Endothelial cell of umbilical vein (primary cell): ENCODE measurements at regions not wholly inside any gene's neighbourhood (a gene's known extent, or its start where the extent isn't known, plus 50 kb on each side); places are given as distances from the start of the nearest gene placed in this dataset.

Source experiments
- BruUV-seq: library from RNA; stranded (reverse); fragments of 400-500 nt; replicated peaks from 2 replicates; lab custom pipeline; 2021; lab: Mats Ljungman, UMichigan
- CTCF ChIA-PET: fragments of 300-600, 350-600 bp; sonication (Branson Sonifier 250); formaldehyde crosslinking; loops from one replicate; lab custom pipeline; 2021; ENCODE audit warnings: antibody characterized with exemption, inconsistent platforms; lab: Charles Lee
- POLR2A ChIA-PET: fragments of 300-600, 350-600 bp; sonication (Branson Sonifier 250); formaldehyde crosslinking; loops from one replicate; lab custom pipeline; 2021; ENCODE audit warnings: antibody characterized with exemption, inconsistent platforms; lab: Charles Lee
- DNase-seq: peaks from one replicate; pipeline ENCODE4 v3.0.0-alpha.2; 2011; ENCODE audit warnings: low read depth, low spot score
- FAIRE-seq: peaks from 2 replicates; lab custom pipeline; 2011; peaks lifted over from hg19 to GRCh38; lab: Jason Lieb, UNC
- H2AFZ ChIP-seq: 2 replicates; pipeline ENCODE4 v1.6.0; 2012; ENCODE audit warnings: low read depth, low read length, control low read depth, inconsistent platforms
- H3K27ac ChIP-seq: 2 replicates; pipeline ENCODE4 v1.5.1; 2011; ENCODE audit warnings: low read depth, mild to moderate bottlenecking, control low read depth, low read length, moderate library complexity; ENCODE audit not compliant: insufficient read depth
- H3K27me3 ChIP-seq, 2 experiments: 2 replicates each; pipeline versions ENCODE4 v1.6.0 to v1.6.1; 2011; ENCODE audit warnings: low read length in 2 of 2, mixed read lengths in 1 of 2; ENCODE audit not compliant: control insufficient read depth in 2 of 2, insufficient read depth in 2 of 2
- H3K36me3 ChIP-seq, 2 experiments: 2 replicates in 1 of 2; 3 replicates in 1 of 2; pipeline ENCODE4 v1.5.1; 2011; ENCODE audit warnings: low read length in 2 of 2, mild to moderate bottlenecking in 1 of 2, moderate library complexity in 1 of 2; ENCODE audit not compliant: control insufficient read depth in 2 of 2, insufficient read depth in 2 of 2; ENCODE audit errors: extremely low read depth in 1 of 2
- H3K4me1 ChIP-seq: 3 replicates; pipeline ENCODE4 v1.5.1; 2011; ENCODE audit warnings: mild to moderate bottlenecking, low read length; ENCODE audit not compliant: control insufficient read depth, insufficient read depth; ENCODE audit errors: extremely low read depth
- H3K4me2 ChIP-seq: 2 replicates; pipeline ENCODE4 v1.6.1; 2011; ENCODE audit warnings: low read length, control low read depth, mixed read lengths; ENCODE audit not compliant: insufficient read depth
- H3K4me3 ChIP-seq, 3 experiments: fragments of 200-600 bp in 1 of 3; sonication (generic), shearing (Covaris generic) in 1 of 3; replicated peaks in 1 of 3; 2 replicates each; pipeline ENCODE4 v1.5.1; 2011 to 2016; ENCODE audit warnings: control low read depth in 3 of 3, low read length in 3 of 3, mild to moderate bottlenecking in 2 of 3, inconsistent platforms in 1 of 3, low read depth in 1 of 3, moderate library complexity in 1 of 3; ENCODE audit not compliant: insufficient read depth in 1 of 3
- H3K79me2 ChIP-seq: 2 replicates; pipeline ENCODE4 v1.6.0; 2012; ENCODE audit warnings: low read length, inconsistent platforms; ENCODE audit not compliant: control insufficient read depth, insufficient read depth
- H3K9ac ChIP-seq: replicated peaks from 2 replicates; pipeline ENCODE3; 2011; ENCODE audit warnings: low read length, control low read depth; ENCODE audit not compliant: insufficient read depth; ENCODE audit errors: extremely low read depth
- H3K9me1 ChIP-seq: replicated peaks from 3 replicates; pipeline ENCODE4 v1.6.0; 2011; ENCODE audit warnings: mild to moderate bottlenecking, low read length; ENCODE audit not compliant: control insufficient read depth, insufficient read depth; ENCODE audit errors: extremely low read depth
- H3K9me3 ChIP-seq: replicated peaks from 2 replicates; pipeline ENCODE4 v1.5.1; 2012; ENCODE audit warnings: low read length, inconsistent platforms; ENCODE audit not compliant: control insufficient read depth, insufficient read depth
- H4K20me1 ChIP-seq: replicated peaks from 2 replicates; pipeline ENCODE3; 2011; ENCODE audit warnings: mild to moderate bottlenecking, low read length; ENCODE audit not compliant: control insufficient read depth, insufficient read depth; ENCODE audit errors: extremely low read depth
- CTCF ChIP-seq, 2 donors: IDR thresholded peaks; 1 replicate in 1 of 2; 2 replicates in 1 of 2; pipeline ENCODE4 v1.5.1; 2011; ENCODE audit warnings: low read length in 2 of 2, mild to moderate bottlenecking in 2 of 2, moderate library complexity in 2 of 2, control low read depth in 1 of 2, inconsistent platforms in 1 of 2, low read depth in 1 of 2; ENCODE audit not compliant: insufficient read depth in 1 of 2; ENCODE audit errors: extremely low read depth in 1 of 2
- EZH2 ChIP-seq: IDR thresholded peaks from 2 replicates; pipeline ENCODE4 v1.6.1; 2012; ENCODE audit warnings: borderline replicate concordance, low read depth, mild to moderate bottlenecking, moderate library complexity, low read length, inconsistent platforms; ENCODE audit not compliant: severe bottlenecking
- FOS ChIP-seq: IDR thresholded peaks from 2 replicates; pipeline ENCODE4 v1.6.1; 2011; ENCODE audit warnings: mild to moderate bottlenecking, low read length, moderate library complexity, borderline replicate concordance; ENCODE audit not compliant: insufficient read depth
- GATA2 ChIP-seq: IDR thresholded peaks from 2 replicates; pipeline ENCODE4 v1.7.0; 2011; ENCODE audit warnings: low read depth, mild to moderate bottlenecking, moderate library complexity, mixed read lengths, low read length; ENCODE audit not compliant: insufficient read length, insufficient read depth
- JUN ChIP-seq: IDR thresholded peaks from 2 replicates; pipeline ENCODE4 v1.6.1; 2011; ENCODE audit warnings: borderline replicate concordance, low read depth; ENCODE audit not compliant: insufficient read length, insufficient read depth
- MAX ChIP-seq: IDR thresholded peaks from 2 replicates; pipeline ENCODE4 v1.6.1; 2011; ENCODE audit not compliant: insufficient read depth, insufficient read length
- MYC ChIP-seq: IDR thresholded peaks from one replicate; pipeline ENCODE4 v1.6.1; 2011; ENCODE audit warnings: mild to moderate bottlenecking, low read depth, low read length
- POLR2A ChIP-seq: IDR thresholded peaks from 2 replicates; pipeline ENCODE4 v1.6.1; 2012; ENCODE audit warnings: low read depth, mild to moderate bottlenecking, control low read depth, low read length
- POLR2AphosphoS5 ChIP-seq: IDR thresholded peaks from 2 replicates; pipeline ENCODE4 v1.6.1; 2012; ENCODE audit warnings: low read depth, mild to moderate bottlenecking, control low read depth, low read length, moderate library complexity; ENCODE audit not compliant: insufficient read depth
- dilution Hi-C: fragments of 300-500 bp; cut with MboI; formaldehyde crosslinking; loops from one replicate; pipeline ENCODE4 v1.15.0; 2019; ENCODE audit warnings: low sequenced_read_pairs; ENCODE audit not compliant: extremely low pct_ligation_motif_present
- intact Hi-C: fragments of 100-400 bp; cut with micrococcal nuclease; formaldehyde crosslinking; loops from one replicate; pipeline ENCODE4 v1.10.0; 2022

GRCh38 chrX:38982370-38982769 is 181.1 kb downstream of the MID1IP1 start:
- no TSS peak for BruUV-seq
- Histone ChIP-seq H3K4me2 (no peak overlapping the region), H3K9me3 (no peaks in the 10 kb centered on the region), H3K4me3 (no peak overlapping the region), H3K36me3 (no peaks in the 10 kb centered on the region), H4K20me1 (no peaks in the 10 kb centered on the region), H3K4me1 (no peaks in the 10 kb centered on the region), H3K27me3 (peaks cover 0 to 2% of the 10 kb centered on the region in 2 experiments), H3K9ac (no peak overlapping the region), H3K79me2 (no peaks in the 10 kb centered on the region), H2AFZ (no peak overlapping the region), H3K9me1 (no peaks in the 10 kb centered on the region), H3K27ac (no peak overlapping the region)
- no peak for FAIRE-seq
- intact Hi-C loops (no loop called here), dilution Hi-C loops (no loop called here)
- no peak for DNase-seq
- POLR2A ChIA-PET = no interaction called here
- CTCF ChIA-PET = interaction anchor here (1.1 to 4.8 kb wide), 2 partner anchors 11 to 214 kb away, joined by 3 to 37 read pairs; no protein-coding TSS in a partner anchor
- TF ChIP-seq EZH2 = no peak
- TF ChIP-seq POLR2AphosphoS5 = no peak
- no peak for TF ChIP-seq GATA2
- no peak for TF ChIP-seq MYC
- no peak for TF ChIP-seq POLR2A
- no peak for TF ChIP-seq JUN
- no peak for TF ChIP-seq CTCF (IDR thresholded peaks at IDR 0.05; ENCODE audit: extremely low read depth in 1 of 2, insufficient read depth in 1 of 2, low read depth in 1 of 2, low read length in 2 of 2)
- no peak for TF ChIP-seq MAX
- no peak for TF ChIP-seq FOS
